WTC11 (cell line): ENCODE measurements at regions not wholly inside any gene's neighbourhood (a gene's known extent, or its start where the extent isn't known, plus 50 kb on each side); places are given as distances from the start of the nearest gene placed in this dataset.

ENCODE experiments used
- ATAC-seq: fragments of 200-7000 bp; cut with Tn5 transposase; 2 replicates; pipeline ENCODE4 v1.10.0; 2021; ENCODE audit warnings: mild to moderate bottlenecking, moderate library complexity
- CTCF ChIA-PET: fragments of 300-600 bp; sonication (Branson Sonifier 250); formaldehyde crosslinking; loops from one replicate; lab custom pipeline; 2021; ENCODE audit warnings: antibody characterized with exemption; lab: Charles Lee
- POLR2A ChIA-PET: fragments of 350-600 bp; sonication (Branson Sonifier 250); formaldehyde crosslinking; loops from one replicate; lab custom pipeline; 2021; ENCODE audit warnings: antibody characterized with exemption; lab: Charles Lee
- DNase-seq: peaks from one replicate; pipeline ENCODE4 v3.0.0; 2021; ENCODE audit warnings: low spot score
- H3K27ac Mint-ChIP-seq: 2 replicates; pipeline ENCODE4 v1.8.0; 2021; ENCODE audit warnings: mixed read lengths
- H3K27me3 Mint-ChIP-seq: 2 replicates; pipeline ENCODE4 v1.8.0; 2021; ENCODE audit warnings: low read depth, mild to moderate bottlenecking, moderate library complexity, mixed read lengths
- H3K36me3 Mint-ChIP-seq: 2 replicates; pipeline ENCODE4 v1.8.0; 2021; ENCODE audit warnings: mixed read lengths
- H3K4me1 Mint-ChIP-seq: 2 replicates; pipeline ENCODE4 v1.8.0; 2022; ENCODE audit warnings: mixed read lengths
- H3K4me3 Mint-ChIP-seq: 2 replicates; pipeline ENCODE4 v1.8.0; 2021; ENCODE audit warnings: mild to moderate bottlenecking, moderate library complexity, mixed read lengths
- H3K9me3 Mint-ChIP-seq: 2 replicates; pipeline ENCODE4 v1.8.0; 2021; ENCODE audit warnings: mixed read lengths
- ARID4B ChIP-seq: sonication (generic); formaldehyde crosslinking; IDR thresholded peaks from 2 replicates; pipeline ENCODE4 v1.8.0; 2023; ENCODE audit warnings: missing genetic modification reagents, mild to moderate bottlenecking, borderline replicate concordance
- ATF1 ChIP-seq: sonication (generic); formaldehyde crosslinking; IDR thresholded peaks from 2 replicates; pipeline ENCODE4 v1.8.1; 2023; ENCODE audit warnings: mild to moderate bottlenecking, moderate library complexity, missing genetic modification reagents
- CREB1 ChIP-seq: sonication (generic); formaldehyde crosslinking; IDR thresholded peaks from 2 replicates; pipeline ENCODE4 v1.8.0; 2023; ENCODE audit warnings: mild to moderate bottlenecking, missing genetic modification reagents
- CREM ChIP-seq: sonication (generic); formaldehyde crosslinking; IDR thresholded peaks from 2 replicates; pipeline ENCODE4 v1.8.1; 2022; ENCODE audit warnings: mild to moderate bottlenecking, missing genetic modification reagents, moderate library complexity
- FOXJ3 ChIP-seq: sonication (generic); formaldehyde crosslinking; IDR thresholded peaks from 2 replicates; pipeline ENCODE4 v1.9.0; 2021; ENCODE audit warnings: missing genetic modification reagents, mild to moderate bottlenecking, borderline replicate concordance
- FOXP1 ChIP-seq: sonication (generic); formaldehyde crosslinking; IDR thresholded peaks from 2 replicates; pipeline ENCODE4 v1.8.0; 2022; ENCODE audit warnings: missing genetic modification reagents, mild to moderate bottlenecking, moderate library complexity, borderline replicate concordance
- FOXP4 ChIP-seq: sonication (generic); formaldehyde crosslinking; IDR thresholded peaks from 2 replicates; pipeline ENCODE4 v1.8.0; 2022; ENCODE audit warnings: mild to moderate bottlenecking, missing genetic modification reagents
- GABPB1 ChIP-seq: sonication (generic); formaldehyde crosslinking; IDR thresholded peaks from 2 replicates; pipeline ENCODE4 v1.8.1; 2023; ENCODE audit warnings: mild to moderate bottlenecking, missing genetic modification reagents
- KAT7 ChIP-seq: sonication (generic); formaldehyde crosslinking; IDR thresholded peaks from 2 replicates; pipeline ENCODE4 v1.8.1; 2023; ENCODE audit warnings: missing genetic modification reagents, mild to moderate bottlenecking, borderline replicate concordance
- NFATC4 ChIP-seq: fragments of 250-450 bp; sonication (Bioruptor Pico); IDR thresholded peaks from 2 replicates; pipeline ENCODE4 v1.9.0; 2021; ENCODE audit warnings: mild to moderate bottlenecking
- NFYB ChIP-seq: sonication (generic); formaldehyde crosslinking; conservative IDR thresholded peaks from 2 replicates; pipeline ENCODE4 v1.8.0; 2022; ENCODE audit warnings: low read depth, missing genetic modification reagents
- NR1H2 ChIP-seq: sonication (generic); formaldehyde crosslinking; IDR thresholded peaks from 2 replicates; pipeline ENCODE4 v1.9.0; 2021; ENCODE audit warnings: mild to moderate bottlenecking, moderate library complexity, missing genetic modification reagents
- NR3C1 ChIP-seq: sonication (generic); formaldehyde crosslinking; conservative IDR thresholded peaks from 2 replicates; pipeline ENCODE4 v1.8.1; 2023; ENCODE audit warnings: low read depth, mild to moderate bottlenecking, missing genetic modification reagents
- RELA ChIP-seq: sonication (generic); formaldehyde crosslinking; IDR thresholded peaks from 2 replicates; pipeline ENCODE4 v1.8.1; 2022; ENCODE audit warnings: missing genetic modification reagents, mild to moderate bottlenecking, borderline replicate concordance
- SMAD4 ChIP-seq: sonication (generic); formaldehyde crosslinking; IDR thresholded peaks from 2 replicates; pipeline ENCODE4 v1.8.0; 2022; ENCODE audit warnings: mild to moderate bottlenecking, missing genetic modification reagents
- TP53 ChIP-seq: sonication (generic); formaldehyde crosslinking; IDR thresholded peaks from 2 replicates; pipeline ENCODE4 v1.8.1; 2023; ENCODE audit warnings: mild to moderate bottlenecking, missing genetic modification reagents
- ZBTB21 ChIP-seq: sonication (generic); formaldehyde crosslinking; IDR thresholded peaks from 2 replicates; pipeline ENCODE4 v1.8.1; 2023; ENCODE audit warnings: mild to moderate bottlenecking, missing genetic modification reagents, borderline replicate concordance
- ZNF138 ChIP-seq: sonication (generic); formaldehyde crosslinking; conservative IDR thresholded peaks from 2 replicates; pipeline ENCODE4 v1.8.1; 2022; ENCODE audit warnings: mild to moderate bottlenecking, moderate library complexity, missing genetic modification reagents
- ZNF232 ChIP-seq: sonication (generic); formaldehyde crosslinking; IDR thresholded peaks from 2 replicates; pipeline ENCODE4 v1.8.0; 2022; ENCODE audit warnings: mild to moderate bottlenecking, missing genetic modification reagents
- ZNF416 ChIP-seq: fragments of 250-450 bp; sonication (Bioruptor Pico); IDR thresholded peaks from 2 replicates; pipeline ENCODE4 v1.9.0; 2021; ENCODE audit warnings: mild to moderate bottlenecking, inconsistent platforms
- ZNF425 ChIP-seq: fragments of 250-450 bp; sonication (Bioruptor Pico); conservative IDR thresholded peaks from 2 replicates; pipeline ENCODE4 v1.9.0; 2021; ENCODE audit warnings: mild to moderate bottlenecking
- TF ChIP-seq, protein P1 (sequence below): sonication (generic); formaldehyde crosslinking; IDR thresholded peaks from 2 replicates; pipeline ENCODE4 v1.8.1; 2023; ENCODE audit warnings: mild to moderate bottlenecking, missing genetic modification reagents, moderate library complexity
- TF ChIP-seq, protein P2 (sequence below): sonication (generic); formaldehyde crosslinking; IDR thresholded peaks from 2 replicates; pipeline ENCODE4 v1.8.1; 2023; ENCODE audit warnings: mild to moderate bottlenecking, missing genetic modification reagents, moderate library complexity
- TF ChIP-seq, protein P3 (sequence below): sonication (generic); formaldehyde crosslinking; IDR thresholded peaks from 2 replicates; pipeline ENCODE4 v1.8.0; 2022; ENCODE audit warnings: mild to moderate bottlenecking, missing genetic modification reagents

GRCh38 chr14:56026506-56026905 is 91.7 kb upstream of the PELI2 start:
- H3K4me3 Mint-ChIP-seq, result no peak overlapping the region
- H3K27ac Mint-ChIP-seq, result no peak overlapping the region
- no peak for DNase-seq
- no peaks in the 10 kb centered on the region for H3K27me3 Mint-ChIP-seq
- ATAC-seq, result no peak
- ChIA-PET CTCF (no interaction called here), POLR2A (no interaction called here)
- no peaks in the 10 kb centered on the region for H3K36me3 Mint-ChIP-seq
- no peaks in the 10 kb centered on the region for H3K9me3 Mint-ChIP-seq
- TF ChIP-seq ZNF416, result no peak
- TF ChIP-seq ARID4B (CRISPR knock-in tag), result no peak
- TF ChIP-seq ZNF138, result no peak
- no peak for TF ChIP-seq NFYB (CRISPR knock-in tag)
- no peak for TF ChIP-seq ZNF425 (CRISPR knock-in tag)
- no peak for TF ChIP-seq CREM
- TF ChIP-seq FOXJ3, result no peak
- TF ChIP-seq NR3C1 (CRISPR knock-in tag), result no peak
- no peak for TF ChIP-seq NFATC4 (CRISPR knock-in tag)
- TF ChIP-seq GABPB1, result no peak
- TF ChIP-seq FOXP1 (CRISPR knock-in tag), result no peak
- H3K4me1 Mint-ChIP-seq, result peaks cover 12% of the 10 kb centered on the region

GRCh38 chr14:56027421-56027820 is 90.8 kb upstream of the PELI2 start:
- Mint-ChIP-seq H3K4me3 (no peak overlapping the region), H3K9me3 (no peaks in the 10 kb centered on the region), H3K4me1 (peaks cover 12% of the 10 kb centered on the region), H3K36me3 (no peaks in the 10 kb centered on the region), H3K27ac (no peak overlapping the region), H3K27me3 (no peaks in the 10 kb centered on the region)
- CTCF ChIA-PET, result no interaction called here
- POLR2A ChIA-PET, result no interaction called here
- DNase-seq (no peak), ATAC-seq (no peak)
- no peak for TF ChIP-seq FOXP4
- TF ChIP-seq RELA (CRISPR knock-in tag), result no peak
- TF ChIP-seq, protein P1, sequence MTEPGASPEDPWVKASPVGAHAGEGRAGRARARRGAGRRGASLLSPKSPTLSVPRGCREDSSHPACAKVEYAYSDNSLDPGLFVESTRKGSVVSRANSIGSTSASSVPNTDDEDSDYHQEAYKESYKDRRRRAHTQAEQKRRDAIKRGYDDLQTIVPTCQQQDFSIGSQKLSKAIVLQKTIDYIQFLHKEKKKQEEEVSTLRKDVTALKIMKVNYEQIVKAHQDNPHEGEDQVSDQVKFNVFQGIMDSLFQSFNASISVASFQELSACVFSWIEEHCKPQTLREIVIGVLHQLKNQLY (CRISPR knock-in tag), result no peak
- TF ChIP-seq ZBTB21 (CRISPR knock-in tag), result no peak
- TF ChIP-seq SMAD4 (CRISPR knock-in tag), result no peak
- TF ChIP-seq TP53 (CRISPR knock-in tag), result no peak
- TF ChIP-seq CREB1, result no peak
- no peak for TF ChIP-seq ATF1 (CRISPR knock-in tag)
- no peak for TF ChIP-seq ZNF232 (CRISPR knock-in tag)
- no peak for TF ChIP-seq NR1H2 (CRISPR knock-in tag)
- TF ChIP-seq KAT7 (CRISPR knock-in tag), result no peak
- TF ChIP-seq, protein P2, sequence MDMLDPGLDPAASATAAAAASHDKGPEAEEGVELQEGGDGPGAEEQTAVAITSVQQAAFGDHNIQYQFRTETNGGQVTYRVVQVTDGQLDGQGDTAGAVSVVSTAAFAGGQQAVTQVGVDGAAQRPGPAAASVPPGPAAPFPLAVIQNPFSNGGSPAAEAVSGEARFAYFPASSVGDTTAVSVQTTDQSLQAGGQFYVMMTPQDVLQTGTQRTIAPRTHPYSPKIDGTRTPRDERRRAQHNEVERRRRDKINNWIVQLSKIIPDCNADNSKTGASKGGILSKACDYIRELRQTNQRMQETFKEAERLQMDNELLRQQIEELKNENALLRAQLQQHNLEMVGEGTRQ, result no peak
- TF ChIP-seq CREM, result no peak
- TF ChIP-seq, protein P3, sequence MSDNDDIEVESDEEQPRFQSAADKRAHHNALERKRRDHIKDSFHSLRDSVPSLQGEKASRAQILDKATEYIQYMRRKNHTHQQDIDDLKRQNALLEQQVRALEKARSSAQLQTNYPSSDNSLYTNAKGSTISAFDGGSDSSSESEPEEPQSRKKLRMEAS (CRISPR knock-in tag), result no peak
